Nephron progenitor cell (in vitro differentiated cells): ENCODE measurements at regions not wholly inside any gene's neighbourhood (a gene's known extent, or its start where the extent isn't known, plus 50 kb on each side); places are given as distances from the start of the nearest gene placed in this dataset.

Experiments used
- DNase-seq: peaks from one replicate; pipeline ENCODE4 v3.0.0; 2021
- H3K27ac Mint-ChIP-seq: 2 replicates; pipeline ENCODE4 v1.8.0; 2021; ENCODE audit warnings: mild to moderate bottlenecking, moderate library complexity, mixed read lengths
- H3K27me3 Mint-ChIP-seq: 2 replicates; pipeline ENCODE4 v1.8.0; 2021; ENCODE audit warnings: mild to moderate bottlenecking, low read depth, mixed read lengths; ENCODE audit not compliant: poor library complexity
- H3K36me3 Mint-ChIP-seq: 2 replicates; pipeline ENCODE4 v1.8.0; 2021; ENCODE audit warnings: low read depth, mixed read lengths
- H3K4me1 Mint-ChIP-seq: 2 replicates; pipeline ENCODE4 v1.8.0; 2021; ENCODE audit warnings: mixed read lengths
- H3K4me3 Mint-ChIP-seq: 2 replicates; pipeline ENCODE4 v1.8.0; 2021; ENCODE audit warnings: mild to moderate bottlenecking, moderate library complexity, mixed read lengths
- H3K9me3 Mint-ChIP-seq: 2 replicates; pipeline ENCODE4 v1.8.0; 2021; ENCODE audit warnings: mild to moderate bottlenecking, moderate library complexity, mixed read lengths
- TF ChIP-seq, protein P1 (sequence below): fragments of 200-600 bp; sonication (generic); IDR thresholded peaks from 2 replicates; pipeline ENCODE4 v1.5.0; 2021; ENCODE audit warnings: antibody characterized with exemption

GRCh38 chr9:28951945-28952344 lies 1378.7 kb upstream of the C9orf72 start:
- H3K27me3 Mint-ChIP-seq, result peaks cover 2% of the 10 kb centered on the region
- H3K9me3 Mint-ChIP-seq, result peaks cover 17% of the 10 kb centered on the region
- no peak overlapping the region for H3K4me3 Mint-ChIP-seq
- TF ChIP-seq, protein P1, sequence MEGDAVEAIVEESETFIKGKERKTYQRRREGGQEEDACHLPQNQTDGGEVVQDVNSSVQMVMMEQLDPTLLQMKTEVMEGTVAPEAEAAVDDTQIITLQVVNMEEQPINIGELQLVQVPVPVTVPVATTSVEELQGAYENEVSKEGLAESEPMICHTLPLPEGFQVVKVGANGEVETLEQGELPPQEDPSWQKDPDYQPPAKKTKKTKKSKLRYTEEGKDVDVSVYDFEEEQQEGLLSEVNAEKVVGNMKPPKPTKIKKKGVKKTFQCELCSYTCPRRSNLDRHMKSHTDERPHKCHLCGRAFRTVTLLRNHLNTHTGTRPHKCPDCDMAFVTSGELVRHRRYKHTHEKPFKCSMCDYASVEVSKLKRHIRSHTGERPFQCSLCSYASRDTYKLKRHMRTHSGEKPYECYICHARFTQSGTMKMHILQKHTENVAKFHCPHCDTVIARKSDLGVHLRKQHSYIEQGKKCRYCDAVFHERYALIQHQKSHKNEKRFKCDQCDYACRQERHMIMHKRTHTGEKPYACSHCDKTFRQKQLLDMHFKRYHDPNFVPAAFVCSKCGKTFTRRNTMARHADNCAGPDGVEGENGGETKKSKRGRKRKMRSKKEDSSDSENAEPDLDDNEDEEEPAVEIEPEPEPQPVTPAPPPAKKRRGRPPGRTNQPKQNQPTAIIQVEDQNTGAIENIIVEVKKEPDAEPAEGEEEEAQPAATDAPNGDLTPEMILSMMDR, result no peak
- H3K27ac Mint-ChIP-seq, result no peak overlapping the region
- H3K4me1 Mint-ChIP-seq, result no peaks in the 10 kb centered on the region
- DNase-seq, result no peak
- H3K36me3 Mint-ChIP-seq, result no peaks in the 10 kb centered on the region

DNA sequence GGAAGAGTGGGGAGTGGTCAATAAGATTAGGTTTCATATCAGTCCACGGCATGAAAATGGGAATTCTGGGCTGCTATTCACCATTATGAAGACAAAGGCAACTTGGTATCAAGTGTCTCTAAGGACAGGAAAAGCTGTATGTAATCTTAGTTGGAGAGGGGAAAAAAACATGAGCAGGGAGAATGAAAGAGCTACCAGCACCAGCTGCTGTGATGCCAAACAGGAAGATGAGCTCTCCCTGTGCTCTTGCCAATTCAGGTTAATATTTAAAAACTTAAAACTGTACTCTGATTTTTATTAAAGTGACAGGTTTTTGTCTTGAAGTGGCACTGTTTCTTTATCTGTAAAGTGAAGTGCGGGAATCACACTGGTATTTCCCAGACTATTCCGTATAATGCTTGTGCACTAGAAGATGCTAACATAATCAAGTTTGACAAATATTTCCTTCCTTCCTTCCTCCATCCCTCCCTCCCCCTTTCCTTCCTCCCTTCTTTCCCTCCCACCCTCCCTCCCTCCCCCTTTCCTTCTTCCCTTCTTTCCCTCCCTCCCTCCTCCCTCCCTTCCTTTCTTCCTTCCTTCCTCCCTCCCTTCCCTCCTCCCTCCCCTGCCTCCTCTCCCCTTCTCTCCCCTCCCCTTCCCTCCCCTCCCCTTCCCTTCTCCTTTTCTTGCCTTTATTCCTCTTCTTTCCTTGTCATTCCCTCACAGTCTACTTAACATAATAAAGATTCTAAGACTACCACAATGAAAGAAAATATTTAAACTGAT lies 1383.0 kb upstream of the C9orf72 start:
- TF ChIP-seq, protein P1, result no peak
- no peak for DNase-seq
- H3K27ac Mint-ChIP-seq, result no peak overlapping the region
- no peaks in the 10 kb centered on the region for H3K9me3 Mint-ChIP-seq
- H3K36me3 Mint-ChIP-seq, result no peaks in the 10 kb centered on the region
- no peak overlapping the region for H3K4me3 Mint-ChIP-seq
- H3K27me3 Mint-ChIP-seq, result peaks cover 2% of the 10 kb centered on the region
- H3K4me1 Mint-ChIP-seq, result no peaks in the 10 kb centered on the region

- Mint-ChIP-seq H3K27me3 (peaks cover 2% of the 10 kb centered on the region), H3K36me3 (no peaks in the 10 kb centered on the region), H3K9me3 (no peaks in the 10 kb centered on the region), H3K4me3 (no peak overlapping the region), H3K4me1 (no peaks in the 10 kb centered on the region), H3K27ac (no peak overlapping the region)
- TF ChIP-seq, protein P1, result no peak
- no peak for DNase-seq
Observed at GRCh38 chr9:28960602-28961001, 1387.3 kb upstream of the C9orf72 start.

DNA sequence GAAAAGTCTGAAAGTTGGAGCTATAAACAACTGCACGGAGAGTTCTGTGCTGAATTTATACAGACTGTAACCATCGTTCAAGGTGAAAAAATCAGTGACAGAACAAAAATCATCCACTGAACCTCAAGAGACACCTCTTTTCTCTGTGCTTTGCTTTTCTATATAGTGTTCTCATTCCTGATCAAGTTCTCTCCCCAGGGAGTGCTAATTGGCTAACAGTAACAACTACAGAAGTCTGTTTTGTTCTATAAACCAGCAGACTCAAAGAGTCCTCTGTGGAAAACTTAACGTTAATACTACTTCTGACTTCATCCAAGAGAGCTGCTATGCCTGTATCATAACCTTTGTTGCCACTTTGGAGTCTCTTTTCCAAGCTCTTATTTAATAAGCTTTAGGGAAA lies 1388.3 kb upstream of the C9orf72 start:
- Mint-ChIP-seq H3K4me3 (no peak overlapping the region), H3K4me1 (no peaks in the 10 kb centered on the region), H3K36me3 (no peaks in the 10 kb centered on the region), H3K27me3 (peaks cover 2% of the 10 kb centered on the region), H3K9me3 (no peaks in the 10 kb centered on the region), H3K27ac (no peak overlapping the region)
- no peak for DNase-seq
- TF ChIP-seq, protein P1, result no peak

DNA sequence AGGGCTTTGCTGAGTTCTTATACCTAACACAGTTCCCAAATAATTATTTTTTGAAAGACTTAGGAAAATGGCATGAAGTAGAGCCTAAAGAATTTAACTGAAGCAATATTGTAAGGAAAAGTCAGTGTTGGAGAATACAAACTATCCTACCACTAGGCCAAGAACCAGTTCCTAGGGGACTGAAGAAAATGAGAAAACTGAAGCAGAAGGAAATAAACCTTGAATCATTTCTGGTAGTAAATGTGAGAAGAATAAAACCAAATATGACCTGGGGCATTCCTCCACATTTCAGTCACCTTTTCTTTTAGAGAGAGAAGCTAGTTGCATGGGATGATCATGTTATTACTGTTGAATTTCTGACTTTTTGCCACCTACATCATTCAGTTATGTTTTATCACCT lies 1393.9 kb upstream of the C9orf72 start:
- H3K36me3 Mint-ChIP-seq, result no peaks in the 10 kb centered on the region
- no peak overlapping the region for H3K4me3 Mint-ChIP-seq
- H3K27ac Mint-ChIP-seq, result no peak overlapping the region
- no peak for DNase-seq
- H3K9me3 Mint-ChIP-seq, result peaks cover 3% of the 10 kb centered on the region
- TF ChIP-seq, protein P1, result no peak
- no peaks in the 10 kb centered on the region for H3K27me3 Mint-ChIP-seq
- H3K4me1 Mint-ChIP-seq, result no peaks in the 10 kb centered on the region

- no peak overlapping the region for H3K27ac Mint-ChIP-seq
- H3K27me3 Mint-ChIP-seq, result no peaks in the 10 kb centered on the region
- no peaks in the 10 kb centered on the region for H3K4me1 Mint-ChIP-seq
- H3K36me3 Mint-ChIP-seq, result no peaks in the 10 kb centered on the region
- DNase-seq, result no peak
- H3K9me3 Mint-ChIP-seq, result peaks cover 10% of the 10 kb centered on the region
- TF ChIP-seq, protein P1, result no peak
- H3K4me3 Mint-ChIP-seq, result no peak overlapping the region
Observed at GRCh38 chr9:28970241-28970654, 1397.0 kb upstream of the C9orf72 start.
